ENCODE measurements at regions not wholly inside any gene's neighbourhood (a gene's known extent, or its start where the extent isn't known, plus 50 kb on each side); places are given as distances from the start of the nearest gene placed in this dataset.

GRCh38 chr5:12902611-12903010 is 998.4 kb upstream of the CTNND2 start:
- no peak for TF ChIP-seq EP300 (IDR thresholded peaks at IDR 0.05)
- no peak for TF ChIP-seq CTCF (IDR thresholded peaks at IDR 0.05)
- no peak for TF ChIP-seq POLR2A (IDR thresholded peaks at IDR 0.05)
- WGBS, 3 donors: 39 to 60% (median 41%) methylated on average over 4 of the region's 4 CpGs
- Histone ChIP-seq H3K36me3 (no peaks in the 10 kb centered on the region), H3K9me3 (no peaks in the 10 kb centered on the region), H3K27me3 (no peaks in the 10 kb centered on the region), H3K4me1 (ENCODE audit: insufficient read depth) (no peaks in the 10 kb centered on the region), H3K27ac (no peak overlapping the region), H3K4me3 (no peak overlapping the region)
- intact Hi-C loops (cut with DNase I): no loop called here
- no peak for DNase-seq

- DNase-seq: no peak
- TF ChIP-seq POLR2A (IDR thresholded peaks at IDR 0.05) (no peak), CTCF (IDR thresholded peaks at IDR 0.05) (no peak), EP300 (IDR thresholded peaks at IDR 0.05) (no peak)
Measured at GRCh38 chr5:12901696-12902095, 997.5 kb upstream of the CTNND2 start.

GRCh38 chr5:12896086-12896485 is 991.8 kb upstream of the CTNND2 start:
- Histone ChIP-seq H3K27ac (no peak overlapping the region), H3K36me3 (no peaks in the 10 kb centered on the region), H3K9me3 (no peaks in the 10 kb centered on the region), H3K4me3 (no peak overlapping the region), H3K4me1 (ENCODE audit: insufficient read depth) (no peaks in the 10 kb centered on the region), H3K27me3 (no peaks in the 10 kb centered on the region)
- intact Hi-C loops (cut with DNase I): no loop called here
- WGBS, 3 donors: 70 to 76% (median 75%) methylated on average over 3 of the region's 3 CpGs
- TF ChIP-seq POLR2A (IDR thresholded peaks at IDR 0.05): no peak
- TF ChIP-seq EP300 (IDR thresholded peaks at IDR 0.05): no peak
- TF ChIP-seq CTCF (IDR thresholded peaks at IDR 0.05): no peak
- no peak for DNase-seq

More at GRCh38 chr5:12901696-12902095, 997.5 kb upstream of the CTNND2 start:
- H3K4me1 ChIP-seq (ENCODE audit: insufficient read depth): no peaks in the 10 kb centered on the region
- 33 to 81% (median 78%) methylated on average over 1 of the region's 1 CpG for WGBS, 3 donors
- intact Hi-C loops (cut with DNase I): no loop called here
- H3K27ac ChIP-seq: no peak overlapping the region
- no peaks in the 10 kb centered on the region for H3K9me3 ChIP-seq
- no peak overlapping the region for H3K4me3 ChIP-seq
- H3K27me3 ChIP-seq: no peaks in the 10 kb centered on the region
- H3K36me3 ChIP-seq: no peaks in the 10 kb centered on the region

- no peaks in the 10 kb centered on the region for H3K27me3 ChIP-seq
- intact Hi-C loops (cut with DNase I): no loop called here
- H3K4me3 ChIP-seq: no peak overlapping the region
- H3K4me1 ChIP-seq (ENCODE audit: insufficient read depth): no peaks in the 10 kb centered on the region
- no peak for DNase-seq
- TF ChIP-seq POLR2A (IDR thresholded peaks at IDR 0.05): no peak
- WGBS, 3 donors: 53 to 81% (median 73%) methylated on average over 2 of the region's 2 CpGs
- no peaks in the 10 kb centered on the region for H3K9me3 ChIP-seq
- H3K36me3 ChIP-seq: no peaks in the 10 kb centered on the region
- H3K27ac ChIP-seq: no peak overlapping the region
Measured at GRCh38 chr5:12885018-12885417, 980.8 kb upstream of the CTNND2 start.

GRCh38 chr5:12883395-12883794 is 979.1 kb upstream of the CTNND2 start:
- whole genome bisulfite sequencing, 3 donors: 76 to 86% (median 82%) methylated on average over 5 of the region's 5 CpGs

More at GRCh38 chr5:12883395-12883794, 979.1 kb upstream of the CTNND2 start:
- Histone ChIP-seq H3K27ac (no peak overlapping the region), H3K9me3 (no peaks in the 10 kb centered on the region), H3K4me1 (ENCODE audit: insufficient read depth) (no peaks in the 10 kb centered on the region), H3K4me3 (no peak overlapping the region), H3K27me3 (no peaks in the 10 kb centered on the region), H3K36me3 (no peaks in the 10 kb centered on the region)
- intact Hi-C loops (cut with DNase I): no loop called here
- TF ChIP-seq EP300 (IDR thresholded peaks at IDR 0.05): no peak
- no peak for TF ChIP-seq CTCF (IDR thresholded peaks at IDR 0.05)
- no peak for TF ChIP-seq POLR2A (IDR thresholded peaks at IDR 0.05)
- DNase-seq: no peak
